C4-2B (cell line): ENCODE measurements at regions not wholly inside any gene's neighbourhood (a gene's known extent, or its start where the extent isn't known, plus 50 kb on each side); places are given as distances from the start of the nearest gene placed in this dataset.

ENCODE experiments used
- H3K27ac ChIP-seq: fragments of 450-650 bp; 2 replicates; pipeline ENCODE4 v1.5.1; 2017
- ZFX ChIP-seq: fragments of 450-650 bp; IDR thresholded peaks from 2 replicates; pipeline ENCODE4 v1.6.1; 2017
- TF ChIP-seq, protein P1 (sequence below): fragments of 450-650 bp; conservative IDR thresholded peaks from 2 replicates; pipeline ENCODE4 v1.5.1; 2017; ENCODE audit warnings: mild to moderate bottlenecking

DNA sequence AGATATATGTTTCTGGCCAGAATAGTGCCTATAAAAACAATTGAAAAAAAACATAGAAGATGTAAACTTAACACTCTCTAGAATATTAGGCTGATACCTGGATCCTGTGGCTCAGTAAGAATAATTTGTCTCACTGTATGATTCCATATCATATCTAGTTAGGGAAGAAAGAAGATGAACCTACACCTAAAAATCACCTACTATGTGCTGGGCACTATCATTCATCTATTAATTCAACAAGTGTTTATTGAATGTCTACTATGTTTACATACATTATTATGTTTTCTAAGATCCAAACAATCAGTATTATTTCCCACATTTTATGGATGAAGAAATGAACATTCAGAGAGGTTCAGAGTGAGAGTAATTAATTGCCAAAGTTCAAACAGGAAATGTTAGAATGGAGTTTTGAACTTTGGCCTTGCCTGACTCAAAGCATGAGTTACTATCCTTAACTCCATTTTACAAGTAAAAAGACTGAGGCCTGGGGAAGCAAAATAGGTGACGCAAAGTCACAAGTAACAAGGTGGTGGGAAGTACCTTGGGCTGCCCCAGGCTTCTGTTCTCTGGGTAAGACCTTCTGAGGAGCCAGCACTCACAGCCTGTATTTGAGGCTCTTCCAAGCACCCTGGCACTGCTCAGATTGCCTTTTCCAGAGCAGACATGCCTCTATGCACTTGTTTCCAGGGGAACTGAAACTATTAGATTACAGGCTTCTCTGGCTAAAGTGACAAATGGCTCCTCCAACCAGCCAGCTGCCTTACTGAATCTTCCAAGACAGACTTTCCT is 111.1 kb upstream of the ACSL4 start:
- no peak for TF ChIP-seq ZFX
- TF ChIP-seq, protein P1, sequence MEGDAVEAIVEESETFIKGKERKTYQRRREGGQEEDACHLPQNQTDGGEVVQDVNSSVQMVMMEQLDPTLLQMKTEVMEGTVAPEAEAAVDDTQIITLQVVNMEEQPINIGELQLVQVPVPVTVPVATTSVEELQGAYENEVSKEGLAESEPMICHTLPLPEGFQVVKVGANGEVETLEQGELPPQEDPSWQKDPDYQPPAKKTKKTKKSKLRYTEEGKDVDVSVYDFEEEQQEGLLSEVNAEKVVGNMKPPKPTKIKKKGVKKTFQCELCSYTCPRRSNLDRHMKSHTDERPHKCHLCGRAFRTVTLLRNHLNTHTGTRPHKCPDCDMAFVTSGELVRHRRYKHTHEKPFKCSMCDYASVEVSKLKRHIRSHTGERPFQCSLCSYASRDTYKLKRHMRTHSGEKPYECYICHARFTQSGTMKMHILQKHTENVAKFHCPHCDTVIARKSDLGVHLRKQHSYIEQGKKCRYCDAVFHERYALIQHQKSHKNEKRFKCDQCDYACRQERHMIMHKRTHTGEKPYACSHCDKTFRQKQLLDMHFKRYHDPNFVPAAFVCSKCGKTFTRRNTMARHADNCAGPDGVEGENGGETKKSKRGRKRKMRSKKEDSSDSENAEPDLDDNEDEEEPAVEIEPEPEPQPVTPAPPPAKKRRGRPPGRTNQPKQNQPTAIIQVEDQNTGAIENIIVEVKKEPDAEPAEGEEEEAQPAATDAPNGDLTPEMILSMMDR: no peak
- H3K27ac ChIP-seq: no peak overlapping the region

DNA sequence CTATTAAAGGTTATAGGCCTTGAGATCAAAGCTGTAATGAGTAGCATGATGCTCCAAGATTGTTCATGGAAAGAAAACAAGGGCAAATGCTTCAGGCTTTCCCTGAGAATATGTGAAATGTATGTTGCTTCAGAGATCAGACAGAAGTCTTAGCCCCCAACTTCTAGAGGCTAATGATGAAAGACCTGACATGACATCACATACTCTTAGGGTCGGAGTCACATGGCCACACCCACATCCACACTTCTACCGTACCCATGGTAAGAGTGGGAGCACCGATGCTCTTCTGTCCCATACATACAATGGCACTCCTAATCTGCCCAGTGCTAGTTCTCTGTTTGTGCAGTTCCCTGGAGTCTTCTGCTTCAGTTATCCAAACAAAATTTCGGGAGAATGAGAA is 111.9 kb upstream of the ACSL4 start:
- no peak overlapping the region for H3K27ac ChIP-seq
- no peak for TF ChIP-seq ZFX
- TF ChIP-seq, protein P1: no peak

DNA sequence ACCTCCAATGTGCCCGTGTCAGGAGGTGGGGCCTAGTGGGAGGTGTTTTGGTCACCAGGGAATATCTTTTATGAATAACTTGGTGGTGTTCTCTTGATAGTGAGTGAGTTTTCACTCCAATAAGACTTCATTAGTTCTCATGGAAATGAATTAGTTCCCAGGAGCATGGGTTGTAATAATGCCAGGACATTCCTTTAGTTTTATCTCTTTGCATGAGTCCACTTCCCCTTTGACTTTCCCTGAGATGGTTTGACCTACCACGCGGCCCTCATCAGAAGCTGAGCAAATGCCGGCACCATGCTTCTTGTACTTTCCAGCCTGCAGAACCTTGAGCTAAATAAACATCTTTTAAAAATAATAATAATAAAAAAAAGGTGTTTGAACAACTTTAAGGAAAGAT is 112.9 kb upstream of the ACSL4 start:
- no peak overlapping the region for H3K27ac ChIP-seq
- TF ChIP-seq ZFX: no peak
- TF ChIP-seq, protein P1: no peak

DNA sequence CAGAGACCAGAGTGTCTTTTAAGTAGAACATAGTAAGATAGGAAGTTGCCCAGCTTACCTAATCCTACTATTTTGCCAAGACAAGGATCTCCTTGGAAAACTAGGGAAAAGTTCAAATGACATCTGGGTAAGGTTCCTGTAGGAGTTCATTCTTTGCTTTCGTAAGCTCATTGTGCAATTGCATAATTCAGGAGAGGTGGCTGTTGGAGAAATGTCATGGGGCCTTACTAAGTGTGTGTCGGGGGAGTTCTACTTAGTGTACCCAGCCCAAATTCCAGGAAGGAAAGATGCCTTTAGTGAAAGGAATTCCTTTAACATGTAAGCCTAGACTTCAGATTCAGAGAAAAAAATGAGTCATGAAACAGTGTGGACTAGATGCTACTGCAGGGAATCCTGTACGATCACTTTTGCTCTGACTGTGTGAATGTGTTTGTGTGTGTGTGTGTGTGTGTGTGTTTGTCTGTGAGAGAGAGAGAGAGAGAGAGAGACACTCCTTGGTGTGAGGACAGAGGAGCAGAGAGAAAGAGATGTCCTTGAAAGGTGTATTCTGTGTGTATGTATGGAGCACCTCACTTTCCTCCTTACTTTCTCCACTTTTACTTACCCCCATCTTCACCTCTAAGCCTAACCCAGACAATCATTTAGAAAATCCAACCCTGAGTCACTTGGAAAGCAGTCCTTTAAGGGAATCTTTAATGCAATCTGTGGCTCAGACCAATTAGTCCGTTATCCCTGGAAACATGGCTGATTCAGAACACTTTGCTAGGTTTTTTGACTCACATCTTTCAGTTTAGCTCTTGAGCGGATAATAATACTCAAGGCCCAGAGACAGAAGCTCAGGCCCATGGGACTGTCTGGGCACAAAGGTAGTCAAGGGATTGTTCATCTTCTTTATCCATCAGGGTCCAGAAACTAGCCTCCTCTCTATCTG is 114.5 kb upstream of the ACSL4 start:
- no peak overlapping the region for H3K27ac ChIP-seq
- TF ChIP-seq, protein P1: no peak
- TF ChIP-seq ZFX: no peak

DNA sequence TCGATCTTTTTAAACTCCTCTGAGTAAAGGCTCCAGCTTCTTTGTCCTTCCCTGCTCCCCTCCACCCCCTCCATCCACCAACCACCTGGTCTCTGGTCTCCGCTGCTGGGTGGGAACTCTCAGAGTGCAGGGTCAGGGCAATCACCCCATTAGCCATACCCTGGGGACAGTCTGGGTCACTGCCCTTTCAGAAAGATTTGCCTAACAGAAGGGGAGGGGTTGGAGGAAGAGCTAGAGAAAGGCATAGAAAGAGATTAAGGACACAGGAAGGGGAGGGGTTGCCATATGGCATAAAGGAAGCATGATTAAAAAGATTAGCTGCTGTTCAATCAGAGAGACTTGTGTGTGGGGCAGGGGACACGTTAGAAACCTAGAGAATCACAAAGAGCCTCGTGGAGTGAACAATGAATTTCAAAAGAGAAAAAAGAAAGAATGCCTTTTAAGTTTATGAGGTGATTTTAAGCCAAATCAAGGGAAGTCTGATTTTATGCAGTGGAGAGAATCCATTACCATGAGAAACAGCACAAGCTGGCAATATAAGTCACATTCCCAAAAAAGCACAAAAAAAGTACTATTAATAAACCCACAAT is 115.5 kb upstream of the ACSL4 start:
- H3K27ac ChIP-seq: no peak overlapping the region
- TF ChIP-seq, protein P1: no peak
- TF ChIP-seq ZFX: no peak

DNA sequence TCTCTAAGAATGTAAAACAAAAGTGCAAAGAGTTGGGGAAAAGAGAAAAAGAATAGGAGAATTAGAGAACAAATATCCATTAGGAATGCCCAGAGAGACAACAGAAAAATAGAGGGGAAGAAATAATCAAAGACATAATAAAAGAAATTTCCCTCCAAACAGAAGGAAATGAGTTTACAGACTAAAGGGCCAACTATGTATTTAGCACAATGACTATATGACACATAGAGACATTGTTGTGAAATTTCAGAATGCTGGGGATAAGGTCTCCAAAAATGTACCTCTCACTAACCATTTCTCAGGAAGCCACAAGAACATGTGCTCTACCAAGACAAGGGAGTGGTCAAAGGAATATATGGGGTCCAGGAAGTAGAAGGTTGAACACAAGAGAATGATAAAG is 121.0 kb upstream of the ACSL4 start:
- TF ChIP-seq ZFX: no peak
- TF ChIP-seq, protein P1: no peak
- no peak overlapping the region for H3K27ac ChIP-seq
